ENCODE measurements at regions not wholly inside any gene's neighbourhood (a gene's known extent, or its start where the extent isn't known, plus 50 kb on each side); places are given as distances from the start of the nearest gene placed in this dataset.

GRCh38 chr7:12133865-12134264 is 77.2 kb upstream of the TMEM106B start:
- DNase-seq: no peak

GRCh38 chr7:12136523-12136922 is 74.6 kb upstream of the TMEM106B start:
- no peak for DNase-seq

GRCh38 chr7:12137283-12137682 is 73.8 kb upstream of the TMEM106B start:
- no peak for DNase-seq

GRCh38 chr7:12138421-12138820 is 72.7 kb upstream of the TMEM106B start:
- no peak for DNase-seq

- no peak for DNase-seq
Measured at GRCh38 chr7:12139416-12139815, 71.7 kb upstream of the TMEM106B start.

GRCh38 chr7:12146813-12147212 is 64.3 kb upstream of the TMEM106B start:
- no peak for DNase-seq

GRCh38 chr7:12152196-12152918 is 58.7 kb upstream of the TMEM106B start:
- DNase-seq: no peak

GRCh38 chr7:12154119-12154518 is 57.0 kb upstream of the TMEM106B start:
- no peak for DNase-seq

GRCh38 chr7:12157517-12157916 is 53.6 kb upstream of the TMEM106B start:
- no peak for DNase-seq

- no peak for DNase-seq
Measured at GRCh38 chr7:12158334-12159060, 52.6 kb upstream of the TMEM106B start.

- no peak for DNase-seq
Measured at GRCh38 chr7:12161146-12161545, 49.9 kb upstream of the TMEM106B start.

All from right forelimb (tissue), 1 donor.